ENCODE measurements at regions not wholly inside any gene's neighbourhood (a gene's known extent, or its start where the extent isn't known, plus 50 kb on each side); places are given as distances from the start of the nearest gene placed in this dataset.

GRCh38 chr11:30159546-30159945, 71.3 kb upstream of the FSHB start:
- no peak for DNase-seq

DNA sequence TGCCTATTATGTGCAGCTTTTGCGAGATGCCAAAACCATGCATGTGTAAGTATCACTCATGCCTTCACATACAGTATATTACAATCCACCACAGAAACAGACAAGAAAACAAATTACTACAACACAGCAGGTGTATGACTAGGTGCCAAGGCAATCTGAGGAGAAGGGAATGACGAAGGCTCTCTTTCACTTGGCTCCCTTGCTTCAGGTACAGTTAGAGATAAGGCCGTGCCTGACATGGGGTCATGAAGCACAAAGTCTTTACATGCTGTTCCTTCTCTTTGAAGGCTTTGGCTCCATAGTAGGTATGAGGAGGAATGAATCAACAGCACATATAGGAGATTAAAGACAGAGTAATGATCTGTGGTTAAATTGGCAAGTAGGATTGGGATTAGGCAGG, 65.2 kb upstream of the FSHB start:
- no peak for DNase-seq

GRCh38 chr11:30171661-30172060, 59.2 kb upstream of the FSHB start:
- no peak for DNase-seq

- DNase-seq: no peak
Observed at GRCh38 chr11:30172158-30172557, 58.7 kb upstream of the FSHB start.

DNA sequence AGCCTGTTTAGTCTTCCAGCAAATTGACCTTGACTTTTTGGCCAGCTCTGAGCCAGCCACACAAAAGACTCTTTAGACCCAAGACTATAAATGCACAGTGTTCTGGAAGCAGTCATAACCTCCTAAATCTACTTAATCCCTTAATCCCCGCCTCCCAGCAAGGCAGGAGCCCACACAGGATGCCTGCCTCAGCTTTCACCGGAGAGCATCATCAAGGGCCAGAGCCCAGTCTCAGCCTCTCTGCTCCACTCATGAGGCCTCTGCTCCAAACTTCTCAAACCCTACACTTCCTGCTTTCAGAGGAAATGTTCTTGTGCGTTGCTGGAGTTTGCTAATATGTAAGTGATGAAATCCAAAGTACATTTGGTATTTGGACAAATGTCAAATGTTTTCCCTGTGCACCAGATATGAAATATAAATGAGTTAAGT, 57.9 kb upstream of the FSHB start:
- DNase-seq: no peak

DNA sequence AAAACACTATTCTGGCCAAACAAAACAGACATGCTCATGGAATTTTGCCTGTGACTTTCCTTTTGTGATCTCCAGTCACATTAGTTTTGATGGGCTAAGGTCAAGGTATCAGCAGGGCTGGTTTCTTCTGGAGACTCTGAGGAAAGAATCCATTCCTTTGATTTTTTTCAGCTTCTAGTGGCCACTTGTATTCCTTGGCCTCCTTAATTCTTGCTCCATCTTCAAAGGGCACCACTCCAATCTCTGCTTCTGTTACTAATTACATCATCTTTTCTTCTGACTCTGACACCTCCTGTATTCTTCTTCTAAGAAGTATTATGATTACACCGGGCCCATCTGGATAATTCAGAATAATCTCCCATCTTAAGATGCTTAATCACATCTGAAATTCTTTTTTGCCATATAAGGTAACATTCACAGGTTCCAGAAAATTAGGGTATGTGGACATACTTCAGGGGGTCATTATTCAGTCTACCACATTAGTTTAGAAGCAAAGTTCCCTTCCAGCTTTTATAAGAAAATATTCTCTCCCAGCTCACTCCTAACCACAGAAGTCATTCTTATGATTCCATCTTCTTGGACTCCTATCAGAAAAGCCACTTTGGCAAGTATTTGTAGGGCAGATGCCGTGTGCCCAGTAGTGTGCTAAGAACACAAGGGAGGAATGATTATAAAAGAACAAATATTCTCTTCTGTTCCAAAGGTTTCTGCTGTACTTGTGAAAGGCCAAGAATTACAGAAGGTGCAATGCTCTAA, 56.4 kb upstream of the FSHB start:
- no peak for DNase-seq
